Keratinocyte (primary cell): ENCODE measurements at regions not wholly inside any gene's neighbourhood (a gene's known extent, or its start where the extent isn't known, plus 50 kb on each side); places are given as distances from the start of the nearest gene placed in this dataset.

Experiments used
- CTCF ChIP-seq, 3 experiments: IDR thresholded peaks in 1 of 3; conservative IDR thresholded peaks in 1 of 3; optimal IDR thresholded peaks in 1 of 3; 2 replicates in 2 of 3; 3 replicates in 1 of 3; pipeline versions ENCODE3 to v1.5.1; 2011; ENCODE audit warnings: low read length in 3 of 3, mild to moderate bottlenecking in 3 of 3, moderate library complexity in 2 of 3, control low read depth in 1 of 3, inconsistent platforms in 1 of 3; ENCODE audit not compliant: insufficient read depth in 2 of 3; ENCODE audit errors: extremely low read depth in 1 of 3
- EZH2 ChIP-seq: IDR thresholded peaks from one replicate; pipeline ENCODE4 v1.6.1; 2012; ENCODE audit warnings: inconsistent platforms, mild to moderate bottlenecking, low read length, moderate library complexity

GRCh38 chr7:67598469-67598868, 601.8 kb downstream of the TYW1 start:
- TF ChIP-seq CTCF (optimal IDR thresholded peaks at IDR 0.05 in 1 of 3, IDR thresholded peaks at IDR 0.05 in 1 of 3, conservative IDR thresholded peaks at IDR 0.05 in 1 of 3; ENCODE audit: extremely low read depth in 1 of 3, insufficient read depth in 2 of 3, low read length in 3 of 3) (no peak), EZH2 (no peak)
